HL-60 (cell line): ENCODE measurements at regions not wholly inside any gene's neighbourhood (a gene's known extent, or its start where the extent isn't known, plus 50 kb on each side); places are given as distances from the start of the nearest gene placed in this dataset.

Experiments
- DNase-seq, 2 experiments: peaks; one replicate each; pipeline ENCODE4 v3.0.0-alpha.2; 2010 to 2020; ENCODE audit warnings: low read depth in 1 of 2, low spot score in 1 of 2
- H3K27ac ChIP-seq: fragments of 250-450 bp; sonication (Bioruptor Pico); replicated peaks from 2 replicates; pipeline ENCODE4 v1.5.1; 2020; ENCODE audit warnings: mild to moderate bottlenecking, moderate library complexity
- H3K27me3 ChIP-seq: fragments of 250-450 bp; sonication (Bioruptor Pico); 2 replicates; pipeline ENCODE4 v1.5.1; 2021; ENCODE audit warnings: mild to moderate bottlenecking, moderate library complexity; ENCODE audit not compliant: insufficient read depth, poor library complexity, severe bottlenecking
- H3K4me3 ChIP-seq: replicated peaks from 2 replicates; pipeline ENCODE4 v1.5.1; 2011; ENCODE audit warnings: mild to moderate bottlenecking, control low read depth, low read length; ENCODE audit not compliant: insufficient read depth
- GABPA ChIP-seq: IDR thresholded peaks from 2 replicates; pipeline ENCODE4 v1.6.1; 2012; ENCODE audit warnings: low read depth
- POLR2AphosphoS5 ChIP-seq: IDR thresholded peaks from 2 replicates; pipeline ENCODE4 v1.6.1; 2012; ENCODE audit warnings: low read depth
- SPI1 ChIP-seq: IDR thresholded peaks from 2 replicates; pipeline ENCODE4 v1.6.1; 2012; ENCODE audit warnings: low read depth, mild to moderate bottlenecking, borderline replicate concordance
- TF ChIP-seq, protein P1 (sequence below): IDR thresholded peaks from 2 replicates; pipeline ENCODE4 v1.6.1; 2012; ENCODE audit warnings: low read depth; ENCODE audit not compliant: insufficient replicate concordance
- TF ChIP-seq, protein P2 (sequence below): IDR thresholded peaks from one replicate; pipeline ENCODE4 v1.5.1; 2011; ENCODE audit warnings: low read length, control low read depth, inconsistent platforms; ENCODE audit not compliant: insufficient read depth

DNA sequence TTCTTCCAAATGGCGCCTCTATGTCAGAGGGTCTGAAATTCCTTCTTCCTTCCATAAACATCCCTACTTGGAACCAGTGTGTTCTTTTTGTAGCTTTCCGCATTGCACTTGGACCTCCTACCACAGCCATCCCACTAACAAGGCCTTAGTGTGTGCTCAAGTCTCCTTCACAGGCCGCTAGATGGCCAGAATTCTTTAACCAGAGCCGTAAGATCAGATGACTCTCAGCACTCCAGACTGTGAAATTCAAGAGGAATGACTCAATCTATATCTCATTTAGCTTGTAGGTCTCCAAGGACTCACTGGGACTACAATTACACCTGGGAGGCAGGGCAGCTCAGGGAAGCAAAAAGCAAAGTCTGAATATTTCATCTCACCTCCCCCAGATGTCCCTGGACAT, 298.9 kb downstream of the EIPR1 start:
- H3K27ac ChIP-seq = peak overlapping the region; percentile 51
- no peaks in the 10 kb centered on the region for H3K27me3 ChIP-seq
- H3K4me3 ChIP-seq = no peak overlapping the region
- TF ChIP-seq POLR2AphosphoS5 = no peak
- DNase-seq = no peak

DNA sequence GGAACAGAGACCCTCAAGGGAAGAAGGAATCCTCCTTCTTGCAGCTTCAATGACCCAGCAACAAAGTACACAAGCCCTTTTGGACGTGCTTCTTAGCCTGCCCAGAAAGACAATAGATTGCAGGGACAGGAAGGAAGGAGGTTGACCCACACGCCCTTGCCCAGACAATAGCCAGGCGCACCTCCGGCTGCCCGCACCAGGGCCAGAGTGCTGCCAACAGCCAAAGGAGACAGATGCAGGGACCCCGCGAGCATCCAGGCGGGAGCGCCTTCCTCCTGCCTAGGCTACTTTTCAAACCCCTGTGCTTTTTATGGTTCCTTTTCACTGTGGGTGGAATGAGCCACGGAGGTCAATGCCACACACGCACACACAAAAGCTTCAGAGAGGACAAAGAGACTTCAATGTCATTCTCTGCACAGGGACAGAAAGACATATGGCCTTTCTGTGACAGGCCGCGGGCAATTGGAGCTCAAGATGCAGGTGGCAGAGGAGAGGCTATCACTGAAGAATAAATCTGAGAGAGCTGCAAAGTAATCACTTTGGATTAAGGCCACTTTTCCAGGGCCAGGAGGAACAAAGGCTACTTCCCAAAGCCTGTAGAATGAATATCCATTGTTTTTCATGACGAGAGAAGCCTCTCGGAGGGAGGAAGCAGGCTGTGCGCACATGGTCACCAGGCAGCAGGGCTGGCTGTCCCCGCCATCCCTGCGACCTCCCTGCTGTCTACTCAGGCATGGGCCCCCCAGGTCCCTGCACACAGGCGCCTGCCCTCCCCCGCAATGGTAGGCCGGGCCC, 300.6 kb downstream of the EIPR1 start:
- TF ChIP-seq SPI1 = no peak
- TF ChIP-seq, protein P1, sequence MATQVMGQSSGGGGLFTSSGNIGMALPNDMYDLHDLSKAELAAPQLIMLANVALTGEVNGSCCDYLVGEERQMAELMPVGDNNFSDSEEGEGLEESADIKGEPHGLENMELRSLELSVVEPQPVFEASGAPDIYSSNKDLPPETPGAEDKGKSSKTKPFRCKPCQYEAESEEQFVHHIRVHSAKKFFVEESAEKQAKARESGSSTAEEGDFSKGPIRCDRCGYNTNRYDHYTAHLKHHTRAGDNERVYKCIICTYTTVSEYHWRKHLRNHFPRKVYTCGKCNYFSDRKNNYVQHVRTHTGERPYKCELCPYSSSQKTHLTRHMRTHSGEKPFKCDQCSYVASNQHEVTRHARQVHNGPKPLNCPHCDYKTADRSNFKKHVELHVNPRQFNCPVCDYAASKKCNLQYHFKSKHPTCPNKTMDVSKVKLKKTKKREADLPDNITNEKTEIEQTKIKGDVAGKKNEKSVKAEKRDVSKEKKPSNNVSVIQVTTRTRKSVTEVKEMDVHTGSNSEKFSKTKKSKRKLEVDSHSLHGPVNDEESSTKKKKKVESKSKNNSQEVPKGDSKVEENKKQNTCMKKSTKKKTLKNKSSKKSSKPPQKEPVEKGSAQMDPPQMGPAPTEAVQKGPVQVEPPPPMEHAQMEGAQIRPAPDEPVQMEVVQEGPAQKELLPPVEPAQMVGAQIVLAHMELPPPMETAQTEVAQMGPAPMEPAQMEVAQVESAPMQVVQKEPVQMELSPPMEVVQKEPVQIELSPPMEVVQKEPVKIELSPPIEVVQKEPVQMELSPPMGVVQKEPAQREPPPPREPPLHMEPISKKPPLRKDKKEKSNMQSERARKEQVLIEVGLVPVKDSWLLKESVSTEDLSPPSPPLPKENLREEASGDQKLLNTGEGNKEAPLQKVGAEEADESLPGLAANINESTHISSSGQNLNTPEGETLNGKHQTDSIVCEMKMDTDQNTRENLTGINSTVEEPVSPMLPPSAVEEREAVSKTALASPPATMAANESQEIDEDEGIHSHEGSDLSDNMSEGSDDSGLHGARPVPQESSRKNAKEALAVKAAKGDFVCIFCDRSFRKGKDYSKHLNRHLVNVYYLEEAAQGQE = no peak
- TF ChIP-seq, protein P2, sequence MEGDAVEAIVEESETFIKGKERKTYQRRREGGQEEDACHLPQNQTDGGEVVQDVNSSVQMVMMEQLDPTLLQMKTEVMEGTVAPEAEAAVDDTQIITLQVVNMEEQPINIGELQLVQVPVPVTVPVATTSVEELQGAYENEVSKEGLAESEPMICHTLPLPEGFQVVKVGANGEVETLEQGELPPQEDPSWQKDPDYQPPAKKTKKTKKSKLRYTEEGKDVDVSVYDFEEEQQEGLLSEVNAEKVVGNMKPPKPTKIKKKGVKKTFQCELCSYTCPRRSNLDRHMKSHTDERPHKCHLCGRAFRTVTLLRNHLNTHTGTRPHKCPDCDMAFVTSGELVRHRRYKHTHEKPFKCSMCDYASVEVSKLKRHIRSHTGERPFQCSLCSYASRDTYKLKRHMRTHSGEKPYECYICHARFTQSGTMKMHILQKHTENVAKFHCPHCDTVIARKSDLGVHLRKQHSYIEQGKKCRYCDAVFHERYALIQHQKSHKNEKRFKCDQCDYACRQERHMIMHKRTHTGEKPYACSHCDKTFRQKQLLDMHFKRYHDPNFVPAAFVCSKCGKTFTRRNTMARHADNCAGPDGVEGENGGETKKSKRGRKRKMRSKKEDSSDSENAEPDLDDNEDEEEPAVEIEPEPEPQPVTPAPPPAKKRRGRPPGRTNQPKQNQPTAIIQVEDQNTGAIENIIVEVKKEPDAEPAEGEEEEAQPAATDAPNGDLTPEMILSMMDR = no peak
- TF ChIP-seq POLR2AphosphoS5 = no peak
- no peak for TF ChIP-seq GABPA

DNA sequence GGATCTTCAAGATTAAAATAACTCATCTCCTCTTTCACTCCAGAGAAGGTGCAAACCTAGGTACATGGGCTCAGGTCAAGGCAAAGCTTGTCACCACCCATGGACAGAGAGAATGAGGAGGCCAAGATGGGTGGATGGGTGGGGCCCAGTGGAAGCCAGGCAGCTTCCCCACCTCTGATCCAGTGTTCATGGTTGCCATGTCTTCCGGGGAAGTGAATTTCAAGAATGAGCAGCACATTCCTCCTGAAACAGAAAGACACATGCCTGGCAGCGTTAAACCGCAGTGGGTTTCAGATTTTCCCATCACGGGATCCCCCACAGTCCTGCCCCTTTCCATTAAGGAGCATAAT, 301.7 kb downstream of the EIPR1 start:
- no peak overlapping the region for H3K4me3 ChIP-seq
- DNase-seq = no peak
- H3K27me3 ChIP-seq = no peaks in the 10 kb centered on the region
- no peak overlapping the region for H3K27ac ChIP-seq
- TF ChIP-seq POLR2AphosphoS5 (no peak), GABPA (no peak)
- TF ChIP-seq, protein P2 = no peak
- TF ChIP-seq, protein P1 = no peak

More for the DNA sequence above, 300.6 kb downstream of the EIPR1 start:
- no peak overlapping the region for H3K4me3 ChIP-seq
- H3K27ac ChIP-seq = no peak overlapping the region
- no peak for DNase-seq
- no peaks in the 10 kb centered on the region for H3K27me3 ChIP-seq

DNA sequence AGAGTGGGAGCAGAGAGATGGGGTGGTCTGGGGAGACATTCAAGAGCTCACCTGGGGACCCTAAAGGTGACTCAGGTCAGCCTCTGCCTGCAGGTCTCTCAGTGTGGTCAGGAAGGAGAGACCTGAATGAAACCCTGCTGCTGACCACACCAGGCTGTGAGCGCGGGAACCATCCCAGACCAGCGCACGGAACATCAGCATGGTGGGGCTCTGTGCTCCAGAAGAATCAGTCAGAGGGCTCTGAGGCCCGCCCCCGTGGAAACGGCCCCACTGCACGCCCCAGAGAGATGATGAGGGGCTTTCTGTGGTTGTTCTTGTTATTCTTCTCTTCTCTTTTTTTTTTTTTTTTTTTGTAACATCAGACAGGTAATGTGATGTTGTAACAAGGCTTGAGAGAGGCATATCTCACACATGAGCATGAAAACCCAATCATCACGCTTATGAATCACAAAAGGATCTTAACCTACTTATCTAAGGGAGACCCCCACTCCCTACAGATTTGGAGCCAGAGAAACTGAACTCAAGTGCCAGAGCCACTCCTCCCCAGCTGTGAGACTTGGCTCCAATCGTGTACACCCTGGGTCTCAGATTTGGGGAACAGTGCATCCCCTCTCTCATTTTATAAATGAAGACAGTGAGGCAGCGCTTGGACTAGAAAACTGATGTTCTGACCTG, 302.2 kb downstream of the EIPR1 start:
- no peak for DNase-seq
- Histone ChIP-seq H3K27ac (no peak overlapping the region), H3K27me3 (no peaks in the 10 kb centered on the region), H3K4me3 (no peak overlapping the region)
- TF ChIP-seq SPI1 = no peak
- TF ChIP-seq, protein P1 = no peak
- TF ChIP-seq POLR2AphosphoS5 = no peak
- TF ChIP-seq, protein P2 = no peak
- no peak for TF ChIP-seq GABPA
